ENCODE measurements at regions not wholly inside any gene's neighbourhood (a gene's known extent, or its start where the extent isn't known, plus 50 kb on each side); places are given as distances from the start of the nearest gene placed in this dataset.

- intact Hi-C loops (cut with DNase I): no loop called here
- Histone ChIP-seq H3K27ac (no peak overlapping the region), H3K27me3 (replicated peaks; ENCODE audit: insufficient read depth) (no peaks in the 10 kb centered on the region), H3K4me3 (no peak overlapping the region), H3K36me3 (no peaks in the 10 kb centered on the region), H3K4me1 (replicated peaks) (no peaks in the 10 kb centered on the region), H3K9me3 (no peaks in the 10 kb centered on the region)
- no peak for DNase-seq (ENCODE audit: low spot score)
- TF ChIP-seq CTCF (IDR thresholded peaks at IDR 0.05): no peak
- no peak for TF ChIP-seq POLR2AphosphoS5 (IDR thresholded peaks at IDR 0.05)
- TF ChIP-seq POLR2A (IDR thresholded peaks at IDR 0.05): no peak
These were observed 74.3 kb downstream of the ANKRD7 start for GRCh38 chr7:118298771-118299170.

- TF ChIP-seq POLR2AphosphoS5 (IDR thresholded peaks at IDR 0.05): no peak
- no peak for DNase-seq (ENCODE audit: low spot score)
- intact Hi-C loops (cut with DNase I): no loop called here
- no peak overlapping the region for H3K4me3 ChIP-seq
- H3K9me3 ChIP-seq: no peaks in the 10 kb centered on the region
- no peaks in the 10 kb centered on the region for H3K36me3 ChIP-seq
- no peaks in the 10 kb centered on the region for H3K4me1 ChIP-seq (replicated peaks)
- H3K27ac ChIP-seq: no peak overlapping the region
- no peaks in the 10 kb centered on the region for H3K27me3 ChIP-seq (replicated peaks; ENCODE audit: insufficient read depth)
These were observed 75.7 kb downstream of the ANKRD7 start for GRCh38 chr7:118300177-118300576.

- H3K27ac ChIP-seq: no peak overlapping the region
- no peaks in the 10 kb centered on the region for H3K9me3 ChIP-seq
- TF ChIP-seq CTCF (IDR thresholded peaks at IDR 0.05) (no peak), POLR2AphosphoS5 (IDR thresholded peaks at IDR 0.05) (no peak), POLR2A (IDR thresholded peaks at IDR 0.05) (no peak)
- no peak for DNase-seq (ENCODE audit: low spot score)
- WGBS: 63% methylated on average over 2 of the region's 2 CpGs
- no peaks in the 10 kb centered on the region for H3K27me3 ChIP-seq (replicated peaks; ENCODE audit: insufficient read depth)
- intact Hi-C loops (cut with DNase I): no loop called here
- no peak overlapping the region for H3K4me3 ChIP-seq
- no peaks in the 10 kb centered on the region for H3K4me1 ChIP-seq (replicated peaks)
- H3K36me3 ChIP-seq: no peaks in the 10 kb centered on the region
These were observed 79.6 kb downstream of the ANKRD7 start for GRCh38 chr7:118304100-118304499.

- Histone ChIP-seq H3K9me3 (no peaks in the 10 kb centered on the region), H3K36me3 (no peaks in the 10 kb centered on the region), H3K4me3 (no peak overlapping the region), H3K27me3 (replicated peaks; ENCODE audit: insufficient read depth) (no peaks in the 10 kb centered on the region), H3K27ac (no peak overlapping the region), H3K4me1 (replicated peaks) (no peaks in the 10 kb centered on the region)
- no peak for TF ChIP-seq CTCF (IDR thresholded peaks at IDR 0.05)
- TF ChIP-seq POLR2AphosphoS5 (IDR thresholded peaks at IDR 0.05): no peak
- no peak for TF ChIP-seq POLR2A (IDR thresholded peaks at IDR 0.05)
- DNase-seq (ENCODE audit: low spot score): no peak
- intact Hi-C loops (cut with DNase I): no loop called here
- WGBS: 37% methylated on average over 1 of the region's 1 CpG
These were observed 81.2 kb downstream of the ANKRD7 start for GRCh38 chr7:118305671-118306070.

- H3K4me1 ChIP-seq (replicated peaks): no peaks in the 10 kb centered on the region
- no peak for TF ChIP-seq CTCF (IDR thresholded peaks at IDR 0.05)
- TF ChIP-seq POLR2AphosphoS5 (IDR thresholded peaks at IDR 0.05): no peak
- TF ChIP-seq POLR2A (IDR thresholded peaks at IDR 0.05): no peak
- H3K36me3 ChIP-seq: no peaks in the 10 kb centered on the region
- H3K9me3 ChIP-seq: no peaks in the 10 kb centered on the region
- no peak overlapping the region for H3K27ac ChIP-seq
- intact Hi-C loops (cut with DNase I): no loop called here
- H3K4me3 ChIP-seq: no peak overlapping the region
- H3K27me3 ChIP-seq (replicated peaks; ENCODE audit: insufficient read depth): no peaks in the 10 kb centered on the region
- no peak for DNase-seq (ENCODE audit: low spot score)
- 65% methylated on average over 2 of the region's 2 CpGs for WGBS
These were observed 82.3 kb downstream of the ANKRD7 start for GRCh38 chr7:118306771-118307170.
